ENCODE measurements at regions not wholly inside any gene's neighbourhood (a gene's known extent, or its start where the extent isn't known, plus 50 kb on each side); places are given as distances from the start of the nearest gene placed in this dataset.

- H3K4me3 ChIP-seq (ENCODE audit: low read length in 2 of 2), result no peak overlapping the region
- no peaks in the 10 kb centered on the region for H3K27me3 ChIP-seq (ENCODE audit: control insufficient read depth in 2 of 2, insufficient read depth in 1 of 2, low read length in 1 of 2)
- peaks cover 83 to 95% of the 10 kb centered on the region in 2 donors for H3K4me1 ChIP-seq (ENCODE audit: control insufficient read depth in 2 of 2, insufficient read depth in 2 of 2, low read length in 2 of 2)
- peaks cover 0 to 8% of the 10 kb centered on the region in 2 donors for H3K36me3 ChIP-seq (ENCODE audit: control insufficient read depth in 2 of 2, insufficient read depth in 2 of 2, low read length in 1 of 2)
- no peak for DNase-seq (ENCODE audit: low read depth in 6 of 9, low spot score in 9 of 9)
- no peak overlapping the region for H3K27ac ChIP-seq (ENCODE audit: low read depth in 1 of 2, low read length in 1 of 2)
- H3K9me3 ChIP-seq (ENCODE audit: control insufficient read depth in 2 of 2, insufficient read depth in 1 of 2, low read length in 1 of 2), result no peaks in the 10 kb centered on the region
- WGBS, result 92% methylated on average over 7 of the region's 7 CpGs
Measured at GRCh38 chr20:60269573-60270162, 311.4 kb downstream of the CDH26 start.

DNA sequence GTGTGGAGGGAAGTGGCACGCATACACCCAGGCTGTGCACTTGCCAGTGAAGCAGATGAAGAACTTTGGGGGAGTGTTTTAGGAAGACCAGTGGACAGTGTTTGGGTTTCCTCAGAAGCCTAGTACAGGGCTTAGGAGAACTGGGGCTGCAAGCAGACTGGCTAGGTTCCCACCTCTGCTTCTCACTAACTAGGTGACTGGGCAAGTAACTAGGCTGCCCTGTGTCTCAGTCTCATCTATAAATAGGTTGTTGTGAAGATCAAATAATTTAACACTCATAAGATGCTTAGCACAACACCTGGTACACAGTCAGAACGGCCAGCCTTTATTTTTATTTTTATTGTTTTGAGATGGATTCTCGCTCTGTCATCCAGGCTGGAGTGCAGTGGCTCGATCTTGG, 312.1 kb downstream of the CDH26 start:
- Histone ChIP-seq H3K27ac (ENCODE audit: low read depth in 1 of 2, low read length in 1 of 2) (peak overlapping the region in 1 of 2 donors; percentile 30), H3K27me3 (ENCODE audit: control insufficient read depth in 2 of 2, insufficient read depth in 1 of 2, low read length in 1 of 2) (no peaks in the 10 kb centered on the region), H3K4me3 (ENCODE audit: low read length in 2 of 2) (no peak overlapping the region), H3K4me1 (ENCODE audit: control insufficient read depth in 2 of 2, insufficient read depth in 2 of 2, low read length in 2 of 2) (peaks cover 77 to 89% of the 10 kb centered on the region in 2 donors), H3K36me3 (ENCODE audit: control insufficient read depth in 2 of 2, insufficient read depth in 2 of 2, low read length in 1 of 2) (peaks cover 0 to 10% of the 10 kb centered on the region in 2 donors), H3K9me3 (ENCODE audit: control insufficient read depth in 2 of 2, insufficient read depth in 1 of 2, low read length in 1 of 2) (no peaks in the 10 kb centered on the region)
- 80% methylated on average over 4 of the region's 4 CpGs for WGBS
- no peak for DNase-seq (ENCODE audit: low read depth in 6 of 9, low spot score in 9 of 9)

GRCh38 chr20:60271597-60271996, 313.4 kb downstream of the CDH26 start:
- no peak for DNase-seq (ENCODE audit: low read depth in 6 of 9, low spot score in 9 of 9)
- Histone ChIP-seq H3K4me3 (ENCODE audit: low read length in 2 of 2) (no peak overlapping the region), H3K36me3 (ENCODE audit: control insufficient read depth in 2 of 2, insufficient read depth in 2 of 2, low read length in 1 of 2) (peaks cover 0 to 10% of the 10 kb centered on the region in 2 donors), H3K27me3 (ENCODE audit: control insufficient read depth in 2 of 2, insufficient read depth in 1 of 2, low read length in 1 of 2) (no peaks in the 10 kb centered on the region), H3K27ac (ENCODE audit: low read depth in 1 of 2, low read length in 1 of 2) (peak overlapping the region in 1 of 2 donors; percentile 59), H3K9me3 (ENCODE audit: control insufficient read depth in 2 of 2, insufficient read depth in 1 of 2, low read length in 1 of 2) (peaks cover 0 to 1% of the 10 kb centered on the region in 2 donors), H3K4me1 (ENCODE audit: control insufficient read depth in 2 of 2, insufficient read depth in 2 of 2, low read length in 2 of 2) (peaks cover 64 to 83% of the 10 kb centered on the region in 2 donors)
- WGBS, result 57% methylated on average over 2 of the region's 2 CpGs

DNA sequence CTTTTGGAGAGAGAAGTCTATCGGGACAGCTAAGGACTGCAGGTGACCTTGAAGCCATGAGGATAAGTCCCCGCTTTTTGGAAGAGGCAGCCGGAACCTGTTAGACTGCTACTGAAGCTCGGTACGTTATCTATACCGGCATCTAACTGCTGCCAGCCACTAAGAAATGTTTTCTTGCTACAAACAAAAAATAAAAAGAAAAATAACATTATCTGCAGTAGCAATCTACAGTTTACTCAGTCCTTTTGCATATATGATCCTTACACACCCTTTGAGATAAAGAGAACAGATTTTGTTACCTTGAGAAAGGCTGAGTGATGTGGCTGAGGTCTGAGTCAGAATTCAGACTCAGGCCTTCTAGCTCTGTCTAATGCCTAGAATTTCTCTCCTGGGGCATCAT, 314.6 kb downstream of the CDH26 start:
- peaks cover 0 to 10% of the 10 kb centered on the region in 2 donors for H3K36me3 ChIP-seq (ENCODE audit: control insufficient read depth in 2 of 2, insufficient read depth in 2 of 2, low read length in 1 of 2)
- H3K4me3 ChIP-seq (ENCODE audit: low read length in 2 of 2), result peak overlapping the region in 1 of 2 donors; percentile 8
- peak overlapping the region; percentile 31 to 59 for H3K27ac ChIP-seq (ENCODE audit: low read depth in 1 of 2, low read length in 1 of 2)
- 18% methylated on average over 6 of the region's 6 CpGs for WGBS
- DNase-seq (ENCODE audit: low read depth in 6 of 9, low spot score in 9 of 9), result peak in 3 of 9 donors; percentile 42 to 64 (median 46)
- H3K9me3 ChIP-seq (ENCODE audit: control insufficient read depth in 2 of 2, insufficient read depth in 1 of 2, low read length in 1 of 2), result peaks cover 0 to 2% of the 10 kb centered on the region in 2 donors
- H3K4me1 ChIP-seq (ENCODE audit: control insufficient read depth in 2 of 2, insufficient read depth in 2 of 2, low read length in 2 of 2), result peaks cover 54 to 72% of the 10 kb centered on the region in 2 donors
- no peaks in the 10 kb centered on the region for H3K27me3 ChIP-seq (ENCODE audit: control insufficient read depth in 2 of 2, insufficient read depth in 1 of 2, low read length in 1 of 2)

GRCh38 chr20:60274717-60275116, 316.5 kb downstream of the CDH26 start:
- 97% methylated on average over 3 of the region's 3 CpGs for WGBS
- no peaks in the 10 kb centered on the region for H3K27me3 ChIP-seq (ENCODE audit: control insufficient read depth in 2 of 2, insufficient read depth in 1 of 2, low read length in 1 of 2)
- H3K27ac ChIP-seq (ENCODE audit: low read depth in 1 of 2, low read length in 1 of 2), result no peak overlapping the region
- no peak for DNase-seq (ENCODE audit: low read depth in 6 of 9, low spot score in 9 of 9)
- H3K9me3 ChIP-seq (ENCODE audit: control insufficient read depth in 2 of 2, insufficient read depth in 1 of 2, low read length in 1 of 2), result peaks cover 0 to 2% of the 10 kb centered on the region in 2 donors
- no peak overlapping the region for H3K4me3 ChIP-seq (ENCODE audit: low read length in 2 of 2)
- H3K36me3 ChIP-seq (ENCODE audit: control insufficient read depth in 2 of 2, insufficient read depth in 2 of 2, low read length in 1 of 2), result peaks cover 2 to 12% of the 10 kb centered on the region in 2 donors
- peaks cover 43 to 53% of the 10 kb centered on the region in 2 donors for H3K4me1 ChIP-seq (ENCODE audit: control insufficient read depth in 2 of 2, insufficient read depth in 2 of 2, low read length in 2 of 2)

- H3K4me1 ChIP-seq (ENCODE audit: control insufficient read depth in 2 of 2, insufficient read depth in 2 of 2, low read length in 2 of 2), result peaks cover 0 to 3% of the 10 kb centered on the region in 2 donors
Measured at GRCh38 chr20:60281295-60281694, 323.1 kb downstream of the CDH26 start.

GRCh38 chr20:60283281-60283680, 325.1 kb downstream of the CDH26 start:
- Histone ChIP-seq H3K27ac (ENCODE audit: low read depth in 1 of 2, low read length in 1 of 2) (no peak overlapping the region), H3K9me3 (ENCODE audit: control insufficient read depth in 2 of 2, insufficient read depth in 1 of 2, low read length in 1 of 2) (peaks cover 1 to 4% of the 10 kb centered on the region in 2 donors), H3K36me3 (ENCODE audit: control insufficient read depth in 2 of 2, insufficient read depth in 2 of 2, low read length in 1 of 2) (peaks cover 16 to 20% of the 10 kb centered on the region in 2 donors)

More at GRCh38 chr20:60281295-60281694, 323.1 kb downstream of the CDH26 start:
- WGBS, result 91% methylated on average over 6 of the region's 6 CpGs
- no peak for DNase-seq (ENCODE audit: low read depth in 6 of 9, low spot score in 9 of 9)
- H3K4me3 ChIP-seq (ENCODE audit: low read length in 2 of 2), result no peak overlapping the region
- no peaks in the 10 kb centered on the region for H3K27me3 ChIP-seq (ENCODE audit: control insufficient read depth in 2 of 2, insufficient read depth in 1 of 2, low read length in 1 of 2)
- no peak overlapping the region for H3K27ac ChIP-seq (ENCODE audit: low read depth in 1 of 2, low read length in 1 of 2)
- H3K36me3 ChIP-seq (ENCODE audit: control insufficient read depth in 2 of 2, insufficient read depth in 2 of 2, low read length in 1 of 2), result peaks cover 16 to 17% of the 10 kb centered on the region in 2 donors
- H3K9me3 ChIP-seq (ENCODE audit: control insufficient read depth in 2 of 2, insufficient read depth in 1 of 2, low read length in 1 of 2), result peaks cover 1 to 6% of the 10 kb centered on the region in 2 donors

GRCh38 chr20:60286764-60287163, 328.5 kb downstream of the CDH26 start:
- H3K4me1 ChIP-seq (ENCODE audit: control insufficient read depth in 2 of 2, insufficient read depth in 2 of 2, low read length in 2 of 2), result no peaks in the 10 kb centered on the region
- no peak overlapping the region for H3K27ac ChIP-seq (ENCODE audit: low read depth in 1 of 2, low read length in 1 of 2)
- H3K4me3 ChIP-seq (ENCODE audit: low read length in 2 of 2), result no peak overlapping the region
- 91% methylated on average over 3 of the region's 3 CpGs for WGBS
- H3K9me3 ChIP-seq (ENCODE audit: control insufficient read depth in 2 of 2, insufficient read depth in 1 of 2, low read length in 1 of 2), result peaks cover 5 to 24% of the 10 kb centered on the region in 2 donors
- H3K36me3 ChIP-seq (ENCODE audit: control insufficient read depth in 2 of 2, insufficient read depth in 2 of 2, low read length in 1 of 2), result peaks cover 8 to 10% of the 10 kb centered on the region in 2 donors
- no peaks in the 10 kb centered on the region for H3K27me3 ChIP-seq (ENCODE audit: control insufficient read depth in 2 of 2, insufficient read depth in 1 of 2, low read length in 1 of 2)
- DNase-seq (ENCODE audit: low read depth in 6 of 9, low spot score in 9 of 9), result no peak

More at GRCh38 chr20:60283281-60283680, 325.1 kb downstream of the CDH26 start:
- Histone ChIP-seq H3K4me3 (ENCODE audit: low read length in 2 of 2) (no peak overlapping the region), H3K4me1 (ENCODE audit: control insufficient read depth in 2 of 2, insufficient read depth in 2 of 2, low read length in 2 of 2) (no peaks in the 10 kb centered on the region), H3K27me3 (ENCODE audit: control insufficient read depth in 2 of 2, insufficient read depth in 1 of 2, low read length in 1 of 2) (no peaks in the 10 kb centered on the region)
- no peak for DNase-seq (ENCODE audit: low read depth in 6 of 9, low spot score in 9 of 9)

GRCh38 chr20:60288945-60289344, 330.7 kb downstream of the CDH26 start:
- H3K36me3 ChIP-seq (ENCODE audit: control insufficient read depth in 2 of 2, insufficient read depth in 2 of 2, low read length in 1 of 2), result peaks cover 8% of the 10 kb centered on the region in 2 donors
- H3K4me1 ChIP-seq (ENCODE audit: control insufficient read depth in 2 of 2, insufficient read depth in 2 of 2, low read length in 2 of 2), result peaks cover 1 to 3% of the 10 kb centered on the region in 2 donors
- DNase-seq (ENCODE audit: low read depth in 6 of 9, low spot score in 9 of 9), result no peak
- no peaks in the 10 kb centered on the region for H3K27me3 ChIP-seq (ENCODE audit: control insufficient read depth in 2 of 2, insufficient read depth in 1 of 2, low read length in 1 of 2)
- peaks cover 8 to 28% of the 10 kb centered on the region in 2 donors for H3K9me3 ChIP-seq (ENCODE audit: control insufficient read depth in 2 of 2, insufficient read depth in 1 of 2, low read length in 1 of 2)
- no peak overlapping the region for H3K27ac ChIP-seq (ENCODE audit: low read depth in 1 of 2, low read length in 1 of 2)
- 100% methylated on average over 2 of the region's 2 CpGs for WGBS
- no peak overlapping the region for H3K4me3 ChIP-seq (ENCODE audit: low read length in 2 of 2)

Measured in thymus (tissue), 11 donors.